SH-SY5Y (cell line): ENCODE measurements at regions not wholly inside any gene's neighbourhood (a gene's known extent, or its start where the extent isn't known, plus 50 kb on each side); places are given as distances from the start of the nearest gene placed in this dataset.

Experiments used
- GATA2 ChIP-seq: IDR thresholded peaks from 2 replicates; pipeline ENCODE4 v1.6.1; 2011; ENCODE audit warnings: mild to moderate bottlenecking, low read depth, low read length
- GATA3 ChIP-seq: IDR thresholded peaks from 2 replicates; pipeline ENCODE4 v1.6.1; 2011; ENCODE audit warnings: low read depth, mild to moderate bottlenecking, low read length, moderate library complexity

DNA sequence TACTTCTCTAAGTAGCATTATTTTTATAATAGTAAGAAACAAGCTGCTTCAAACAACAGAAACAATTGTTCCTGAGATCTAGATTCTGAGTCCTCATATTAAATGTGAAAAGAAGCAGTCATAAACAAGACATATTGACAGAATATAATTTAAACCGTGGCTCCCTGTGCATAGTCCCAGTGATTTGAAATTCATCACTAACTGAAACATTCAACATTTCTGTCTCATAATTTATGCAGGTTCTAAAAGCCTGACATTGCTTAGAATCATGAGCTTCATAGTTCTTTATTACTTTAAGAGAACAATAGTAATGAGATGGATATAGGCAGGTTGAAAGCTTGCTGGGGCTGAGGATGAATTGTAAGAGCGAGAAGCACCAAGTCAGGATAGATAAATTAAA is 375.5 kb upstream of the MAGEB18 start:
- TF ChIP-seq GATA2 = no peak
- TF ChIP-seq GATA3 = no peak
